Activated B cell treated with CpG ODN at 0.5 μM for 24 hours (primary cell): ENCODE measurements at regions not wholly inside any gene's neighbourhood (a gene's known extent, or its start where the extent isn't known, plus 50 kb on each side); places are given as distances from the start of the nearest gene placed in this dataset.
"Not testable (repeated sequence)": the region's sequence is repeated elsewhere in the genome, so short reads cannot be mapped to it uniquely, and the experiment has no call there.

Experiments
- ATAC-seq: fragments of 200-7000 bp; cut with Tn5 transposase; one replicate; pipeline ENCODE4 v1.10.0; 2021; ENCODE audit warnings: low read depth, mild to moderate bottlenecking, moderate library complexity
- CTCF ChIA-PET: fragments of 350-600 bp; sonication (Branson Sonifier 250); formaldehyde crosslinking; loops from one replicate; lab custom pipeline; 2021; ENCODE audit warnings: antibody characterized with exemption; lab: Charles Lee
- POLR2A ChIA-PET: fragments of 350-600 bp; sonication (Branson Sonifier 250); formaldehyde crosslinking; loops from one replicate; lab custom pipeline; 2021; ENCODE audit warnings: antibody characterized with exemption; lab: Charles Lee
- DNase-seq: peaks from one replicate; pipeline ENCODE4 v3.0.0; 2022
- H3K27ac Mint-ChIP-seq: one replicate; pipeline ENCODE4 v1.8.0; 2020; ENCODE audit warnings: mixed read lengths
- H3K27me3 Mint-ChIP-seq: one replicate; pipeline ENCODE4 v1.8.0; 2021; ENCODE audit warnings: mixed read lengths
- H3K36me3 Mint-ChIP-seq: one replicate; pipeline ENCODE4 v1.8.0; 2021; ENCODE audit warnings: low read depth, mixed read lengths
- H3K4me1 Mint-ChIP-seq: one replicate; pipeline ENCODE4 v1.8.0; 2021; ENCODE audit warnings: mixed read lengths
- H3K4me3 Mint-ChIP-seq: one replicate; pipeline ENCODE4 v1.8.0; 2020; ENCODE audit warnings: mild to moderate bottlenecking, mixed read lengths
- H3K9me3 Mint-ChIP-seq: one replicate; pipeline ENCODE4 v1.8.0; 2020; ENCODE audit warnings: mixed read lengths
- intact Hi-C: fragments of 100-400 bp; cut with micrococcal nuclease; formaldehyde crosslinking; loops from one replicate; pipeline ENCODE4 v1.15.1; 2024
- TF ChIP-seq, protein P1 (sequence below): fragments of 200-600 bp; IDR thresholded peaks from one replicate; pipeline ENCODE4 v1.8.0; 2022; ENCODE audit warnings: antibody characterized with exemption, mild to moderate bottlenecking

GRCh38 chrY:19541475-19542306 lies 202.8 kb downstream of the KDM5D start:
- Mint-ChIP-seq H3K4me3 (peak overlapping the region; percentile 72), H3K9me3 (no peaks in the 10 kb centered on the region), H3K36me3 (no peaks in the 10 kb centered on the region), H3K4me1 (peaks cover 30% of the 10 kb centered on the region), H3K27ac (no peak overlapping the region), H3K27me3 (no peaks in the 10 kb centered on the region)
- peak; percentile 93 for ATAC-seq
- intact Hi-C loops: loop anchor here (1.0 kb wide), 1 partner anchor 26 kb away; no protein-coding TSS in a partner anchor
- peak; percentile 15 for DNase-seq
- POLR2A ChIA-PET: interaction anchor here (0.6 to 1.7 kb wide), 4 partner anchors 25 to 203 kb away, joined by 3 to 9 read pairs (median 4); no protein-coding TSS in a partner anchor
- TF ChIP-seq, protein P1, sequence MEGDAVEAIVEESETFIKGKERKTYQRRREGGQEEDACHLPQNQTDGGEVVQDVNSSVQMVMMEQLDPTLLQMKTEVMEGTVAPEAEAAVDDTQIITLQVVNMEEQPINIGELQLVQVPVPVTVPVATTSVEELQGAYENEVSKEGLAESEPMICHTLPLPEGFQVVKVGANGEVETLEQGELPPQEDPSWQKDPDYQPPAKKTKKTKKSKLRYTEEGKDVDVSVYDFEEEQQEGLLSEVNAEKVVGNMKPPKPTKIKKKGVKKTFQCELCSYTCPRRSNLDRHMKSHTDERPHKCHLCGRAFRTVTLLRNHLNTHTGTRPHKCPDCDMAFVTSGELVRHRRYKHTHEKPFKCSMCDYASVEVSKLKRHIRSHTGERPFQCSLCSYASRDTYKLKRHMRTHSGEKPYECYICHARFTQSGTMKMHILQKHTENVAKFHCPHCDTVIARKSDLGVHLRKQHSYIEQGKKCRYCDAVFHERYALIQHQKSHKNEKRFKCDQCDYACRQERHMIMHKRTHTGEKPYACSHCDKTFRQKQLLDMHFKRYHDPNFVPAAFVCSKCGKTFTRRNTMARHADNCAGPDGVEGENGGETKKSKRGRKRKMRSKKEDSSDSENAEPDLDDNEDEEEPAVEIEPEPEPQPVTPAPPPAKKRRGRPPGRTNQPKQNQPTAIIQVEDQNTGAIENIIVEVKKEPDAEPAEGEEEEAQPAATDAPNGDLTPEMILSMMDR: no peak
- CTCF ChIA-PET: no interaction called here

GRCh38 chrY:19535697-19536096 lies 208.8 kb downstream of the KDM5D start:
- DNase-seq, POLR2A ChIA-PET, H3K9me3 Mint-ChIP-seq, H3K36me3 Mint-ChIP-seq, ATAC-seq, H3K4me3 Mint-ChIP-seq, H3K27me3 Mint-ChIP-seq, H3K27ac Mint-ChIP-seq, H3K4me1 Mint-ChIP-seq, intact Hi-C loops, CTCF ChIA-PET: not testable (repeated sequence)

GRCh38 chrY:19521976-19522375 lies 222.6 kb downstream of the KDM5D start:
- H3K4me1 Mint-ChIP-seq: no peaks in the 10 kb centered on the region
- no peak overlapping the region for H3K27ac Mint-ChIP-seq
- TF ChIP-seq, protein P1: no peak
- no peak overlapping the region for H3K4me3 Mint-ChIP-seq
- H3K9me3 Mint-ChIP-seq: no peaks in the 10 kb centered on the region
- H3K36me3 Mint-ChIP-seq: no peaks in the 10 kb centered on the region
- ChIA-PET POLR2A (no interaction called here), CTCF (no interaction called here)
- intact Hi-C loops: no loop called here
- DNase-seq (no peak), ATAC-seq (no peak)
- no peaks in the 10 kb centered on the region for H3K27me3 Mint-ChIP-seq

- Mint-ChIP-seq H3K27ac (peak overlapping the region; percentile 53), H3K4me1 (peaks cover 8% of the 10 kb centered on the region), H3K36me3 (no peaks in the 10 kb centered on the region), H3K9me3 (no peaks in the 10 kb centered on the region), H3K27me3 (no peaks in the 10 kb centered on the region), H3K4me3 (peak overlapping the region; percentile 83)
- TF ChIP-seq, protein P1: no peak
- ChIA-PET POLR2A (no interaction called here), CTCF (interaction anchor here (1.8 kb wide), 1 partner anchor 9 kb away, joined by 5 read pairs; no protein-coding TSS in a partner anchor)
- DNase-seq: no peak
- peak; percentile 49 for ATAC-seq
- intact Hi-C loops: loop anchor here (2.0 kb wide), 2 partner anchors 64 to 70 kb away; no protein-coding TSS in a partner anchor
Observed at GRCh38 chrY:19503092-19503449, 241.5 kb downstream of the KDM5D start.

DNA sequence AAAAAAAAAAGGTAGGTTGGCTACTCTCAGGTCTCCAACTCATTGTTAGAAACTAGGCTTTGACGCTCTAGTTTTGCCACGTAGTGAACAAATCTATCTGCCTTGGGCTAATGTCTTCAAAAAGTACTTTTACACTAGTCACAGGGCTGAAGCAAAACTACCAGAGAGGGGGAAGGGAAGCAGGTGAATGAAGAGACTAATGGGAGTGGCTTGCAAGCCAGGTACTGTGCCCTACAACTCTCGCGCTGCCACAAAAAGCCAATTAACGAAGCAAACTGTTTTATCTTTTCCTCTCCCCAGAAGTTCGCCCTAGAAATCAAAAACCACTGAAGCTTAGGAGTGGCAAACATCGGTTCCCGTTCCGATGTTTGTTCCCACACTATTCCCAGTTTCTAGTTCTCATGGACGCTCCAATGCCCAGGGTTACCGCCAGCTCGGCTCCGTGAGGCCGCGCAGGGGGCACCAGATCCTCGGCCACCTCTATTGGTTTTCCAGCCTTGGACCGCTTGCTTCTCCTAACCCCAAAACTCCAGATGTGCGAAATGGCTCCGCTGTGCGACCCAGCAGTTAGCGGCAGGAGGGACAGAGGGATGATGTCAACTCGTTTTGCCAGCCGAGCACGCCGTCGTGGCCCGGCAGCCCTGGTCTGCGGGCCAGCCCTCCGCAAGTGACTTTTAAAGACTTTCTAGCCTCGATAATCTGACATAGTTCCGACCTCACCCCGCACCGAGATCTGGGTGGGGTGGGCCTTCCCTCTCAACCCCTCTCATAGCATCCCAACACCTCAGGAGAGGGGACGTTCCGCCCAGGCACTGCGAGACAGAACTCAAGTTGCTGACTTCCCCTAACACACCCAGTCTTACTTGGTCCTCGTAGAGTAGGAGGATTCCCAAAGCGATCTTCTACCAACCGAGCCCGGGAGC lies 242.1 kb downstream of the KDM5D start:
- H3K27me3 Mint-ChIP-seq: no peaks in the 10 kb centered on the region
- peak overlapping the region; percentile 53 for H3K27ac Mint-ChIP-seq
- no peaks in the 10 kb centered on the region for H3K36me3 Mint-ChIP-seq
- intact Hi-C loops: loop anchor here (2.0 kb wide), 2 partner anchors 64 to 70 kb away; no protein-coding TSS in a partner anchor
- ChIA-PET POLR2A (no interaction called here), CTCF (interaction anchor here (1.8 kb wide), 1 partner anchor 10 kb away, joined by 5 read pairs; no protein-coding TSS in a partner anchor)
- no peak for ATAC-seq
- DNase-seq: no peak
- TF ChIP-seq, protein P1: no peak
- H3K4me1 Mint-ChIP-seq: peaks cover 8% of the 10 kb centered on the region
- H3K4me3 Mint-ChIP-seq: peak overlapping the region; percentile 83
- no peaks in the 10 kb centered on the region for H3K9me3 Mint-ChIP-seq
